Hepatocyte (in vitro differentiated cells): ENCODE measurements at regions not wholly inside any gene's neighbourhood (a gene's known extent, or its start where the extent isn't known, plus 50 kb on each side); places are given as distances from the start of the nearest gene placed in this dataset.

Experiments
- EZH2phosphoT487 ChIP-seq: fragments of 200-600 bp; sonication (generic); IDR thresholded peaks from one replicate; pipeline ENCODE4 v1.6.1; 2018; ENCODE audit warnings: antibody characterized with exemption, mild to moderate bottlenecking, low read depth, moderate library complexity; ENCODE audit not compliant: unreplicated experiment, severe bottlenecking
- TF ChIP-seq, protein P1 (sequence below): fragments of 200-600 bp; sonication (generic); IDR thresholded peaks from 2 replicates; pipeline ENCODE4 v1.5.1; 2016; ENCODE audit warnings: antibody characterized with exemption, mild to moderate bottlenecking; ENCODE audit not compliant: poor library complexity

DNA sequence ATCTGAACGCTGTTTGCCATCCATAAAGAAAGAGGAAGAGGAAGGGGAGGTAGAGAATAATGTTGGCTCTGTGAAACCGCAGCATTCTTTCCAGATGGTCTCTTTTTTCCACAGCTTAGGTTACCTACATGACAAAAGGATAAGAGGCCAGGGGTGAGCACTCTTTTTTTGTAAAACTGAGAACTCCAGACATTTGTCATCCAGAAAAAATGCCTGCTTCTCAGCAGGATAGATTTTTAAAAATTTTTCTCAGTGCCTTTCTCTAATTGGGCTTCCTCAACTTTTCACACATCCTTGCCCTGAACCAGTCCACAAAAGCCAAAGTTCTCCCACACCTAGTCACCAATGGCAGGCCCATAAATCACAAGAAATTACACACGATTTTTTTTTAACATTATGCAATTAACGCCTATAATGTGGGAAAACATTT lies 158.1 kb upstream of the TENM3 start:
- TF ChIP-seq, protein P1, sequence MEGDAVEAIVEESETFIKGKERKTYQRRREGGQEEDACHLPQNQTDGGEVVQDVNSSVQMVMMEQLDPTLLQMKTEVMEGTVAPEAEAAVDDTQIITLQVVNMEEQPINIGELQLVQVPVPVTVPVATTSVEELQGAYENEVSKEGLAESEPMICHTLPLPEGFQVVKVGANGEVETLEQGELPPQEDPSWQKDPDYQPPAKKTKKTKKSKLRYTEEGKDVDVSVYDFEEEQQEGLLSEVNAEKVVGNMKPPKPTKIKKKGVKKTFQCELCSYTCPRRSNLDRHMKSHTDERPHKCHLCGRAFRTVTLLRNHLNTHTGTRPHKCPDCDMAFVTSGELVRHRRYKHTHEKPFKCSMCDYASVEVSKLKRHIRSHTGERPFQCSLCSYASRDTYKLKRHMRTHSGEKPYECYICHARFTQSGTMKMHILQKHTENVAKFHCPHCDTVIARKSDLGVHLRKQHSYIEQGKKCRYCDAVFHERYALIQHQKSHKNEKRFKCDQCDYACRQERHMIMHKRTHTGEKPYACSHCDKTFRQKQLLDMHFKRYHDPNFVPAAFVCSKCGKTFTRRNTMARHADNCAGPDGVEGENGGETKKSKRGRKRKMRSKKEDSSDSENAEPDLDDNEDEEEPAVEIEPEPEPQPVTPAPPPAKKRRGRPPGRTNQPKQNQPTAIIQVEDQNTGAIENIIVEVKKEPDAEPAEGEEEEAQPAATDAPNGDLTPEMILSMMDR = no peak
- no peak for TF ChIP-seq EZH2phosphoT487
